WTC11 (cell line): ENCODE measurements at regions not wholly inside any gene's neighbourhood (a gene's known extent, or its start where the extent isn't known, plus 50 kb on each side); places are given as distances from the start of the nearest gene placed in this dataset.

ENCODE experiments used
- ATAC-seq: fragments of 200-7000 bp; cut with Tn5 transposase; 2 replicates; pipeline ENCODE4 v1.10.0; 2021; ENCODE audit warnings: mild to moderate bottlenecking, moderate library complexity
- CTCF ChIA-PET: fragments of 300-600 bp; sonication (Branson Sonifier 250); formaldehyde crosslinking; loops from one replicate; lab custom pipeline; 2021; ENCODE audit warnings: antibody characterized with exemption; lab: Charles Lee
- POLR2A ChIA-PET: fragments of 350-600 bp; sonication (Branson Sonifier 250); formaldehyde crosslinking; loops from one replicate; lab custom pipeline; 2021; ENCODE audit warnings: antibody characterized with exemption; lab: Charles Lee
- DNase-seq: peaks from one replicate; pipeline ENCODE4 v3.0.0; 2021; ENCODE audit warnings: low spot score
- H3K27ac Mint-ChIP-seq: 2 replicates; pipeline ENCODE4 v1.8.0; 2021; ENCODE audit warnings: mixed read lengths
- H3K27me3 Mint-ChIP-seq: 2 replicates; pipeline ENCODE4 v1.8.0; 2021; ENCODE audit warnings: low read depth, mild to moderate bottlenecking, moderate library complexity, mixed read lengths
- H3K36me3 Mint-ChIP-seq: 2 replicates; pipeline ENCODE4 v1.8.0; 2021; ENCODE audit warnings: mixed read lengths
- H3K4me1 Mint-ChIP-seq: 2 replicates; pipeline ENCODE4 v1.8.0; 2022; ENCODE audit warnings: mixed read lengths
- H3K4me3 Mint-ChIP-seq: 2 replicates; pipeline ENCODE4 v1.8.0; 2021; ENCODE audit warnings: mild to moderate bottlenecking, moderate library complexity, mixed read lengths
- H3K9me3 Mint-ChIP-seq: 2 replicates; pipeline ENCODE4 v1.8.0; 2021; ENCODE audit warnings: mixed read lengths
- AR ChIP-seq: fragments of 250-450 bp; sonication (Bioruptor Pico); IDR thresholded peaks from 2 replicates; pipeline ENCODE4 v1.9.0; 2021; ENCODE audit warnings: mild to moderate bottlenecking
- CREM ChIP-seq: sonication (generic); formaldehyde crosslinking; IDR thresholded peaks from 2 replicates; pipeline ENCODE4 v1.8.1; 2022; ENCODE audit warnings: mild to moderate bottlenecking, missing genetic modification reagents, moderate library complexity
- CTCF ChIP-seq: fragments of 200-600 bp; IDR thresholded peaks from 2 replicates; pipeline ENCODE4 v1.8.0; 2022; ENCODE audit warnings: antibody characterized with exemption
- E2F1 ChIP-seq: sonication (generic); formaldehyde crosslinking; IDR thresholded peaks from 2 replicates; pipeline ENCODE4 v1.8.0; 2022; ENCODE audit warnings: mild to moderate bottlenecking, missing genetic modification reagents
- ERG ChIP-seq: fragments of 250-450 bp; sonication (Bioruptor Pico); IDR thresholded peaks from 2 replicates; pipeline ENCODE4 v1.8.0; 2021; ENCODE audit warnings: mild to moderate bottlenecking
- ESRRA ChIP-seq: sonication (generic); formaldehyde crosslinking; IDR thresholded peaks from 2 replicates; pipeline ENCODE4 v1.8.1; 2022; ENCODE audit warnings: mild to moderate bottlenecking, missing genetic modification reagents, borderline replicate concordance
- GABPB1 ChIP-seq: sonication (generic); formaldehyde crosslinking; IDR thresholded peaks from 2 replicates; pipeline ENCODE4 v1.8.1; 2023; ENCODE audit warnings: mild to moderate bottlenecking, missing genetic modification reagents
- HMGXB4 ChIP-seq: sonication (generic); formaldehyde crosslinking; IDR thresholded peaks from 2 replicates; pipeline ENCODE4 v1.8.1; 2023; ENCODE audit warnings: mild to moderate bottlenecking, moderate library complexity, missing genetic modification reagents
- NFE2L1 ChIP-seq: sonication (generic); formaldehyde crosslinking; IDR thresholded peaks from 2 replicates; pipeline ENCODE4 v1.8.1; 2023; ENCODE audit warnings: missing genetic modification reagents
- NR2C2 ChIP-seq: sonication (generic); formaldehyde crosslinking; IDR thresholded peaks from 2 replicates; pipeline ENCODE4 v1.8.0; 2022; ENCODE audit warnings: mild to moderate bottlenecking, missing genetic modification reagents
- PRDM15 ChIP-seq: sonication (generic); formaldehyde crosslinking; IDR thresholded peaks from 2 replicates; pipeline ENCODE4 v1.8.0; 2022; ENCODE audit warnings: missing genetic modification reagents
- PREB ChIP-seq: sonication (generic); formaldehyde crosslinking; IDR thresholded peaks from 2 replicates; pipeline ENCODE4 v1.8.1; 2022; ENCODE audit warnings: mild to moderate bottlenecking, missing genetic modification reagents, moderate library complexity, borderline replicate concordance
- PRRX2 ChIP-seq: fragments of 250-450 bp; sonication (Bioruptor Pico); IDR thresholded peaks from 2 replicates; pipeline ENCODE4 v1.8.0; 2021; ENCODE audit warnings: mild to moderate bottlenecking
- RORB ChIP-seq: fragments of 250-450 bp; sonication (Bioruptor Pico); IDR thresholded peaks from 2 replicates; pipeline ENCODE4 v1.9.0; 2021; ENCODE audit warnings: mild to moderate bottlenecking
- STAT6 ChIP-seq: sonication (generic); formaldehyde crosslinking; conservative IDR thresholded peaks from 2 replicates; pipeline ENCODE4 v1.8.1; 2023; ENCODE audit warnings: mild to moderate bottlenecking, low read depth, missing genetic modification reagents, moderate library complexity
- TCF7 ChIP-seq: sonication (generic); formaldehyde crosslinking; IDR thresholded peaks from 2 replicates; pipeline ENCODE4 v1.8.0; 2022; ENCODE audit warnings: mild to moderate bottlenecking, low read depth, missing genetic modification reagents, moderate library complexity
- ZBTB21 ChIP-seq: sonication (generic); formaldehyde crosslinking; IDR thresholded peaks from 2 replicates; pipeline ENCODE4 v1.8.1; 2023; ENCODE audit warnings: mild to moderate bottlenecking, missing genetic modification reagents, borderline replicate concordance
- ZMAT4 ChIP-seq: fragments of 250-450 bp; sonication (Bioruptor Pico); IDR thresholded peaks from 2 replicates; pipeline ENCODE4 v1.9.0; 2021; ENCODE audit warnings: mild to moderate bottlenecking
- ZNF121 ChIP-seq: sonication (generic); formaldehyde crosslinking; IDR thresholded peaks from 2 replicates; pipeline ENCODE4 v1.8.0; 2023; ENCODE audit warnings: missing genetic modification reagents

- no peak for TF ChIP-seq CTCF
- no peak for TF ChIP-seq AR
- no peak for TF ChIP-seq CREM (CRISPR knock-in tag)
- no peak for TF ChIP-seq PREB (CRISPR knock-in tag)
- TF ChIP-seq PRRX2 (CRISPR knock-in tag) = no peak
- no peak for TF ChIP-seq ZMAT4 (CRISPR knock-in tag)
- no peak for TF ChIP-seq NFE2L1
- no peak for TF ChIP-seq TCF7 (CRISPR knock-in tag)
- TF ChIP-seq ZBTB21 (CRISPR knock-in tag) = no peak
- no peak for TF ChIP-seq STAT6
- no peak for TF ChIP-seq ESRRA (CRISPR knock-in tag)
Measured at GRCh38 chr2:217444932-217445331, 557.9 kb downstream of the TNS1 start (continued).

GRCh38 chr2:217444509-217444908, 558.3 kb downstream of the TNS1 start:
- H3K27me3 Mint-ChIP-seq = no peaks in the 10 kb centered on the region; the same call in 1 of the 2 replicates
- no peak for TF ChIP-seq RORB
- no peak for TF ChIP-seq GABPB1 (CRISPR knock-in tag)
- TF ChIP-seq ZNF121 = no peak
- no peak for TF ChIP-seq HMGXB4
- no peak for TF ChIP-seq TCF7 (CRISPR knock-in tag)
- TF ChIP-seq NR2C2 (CRISPR knock-in tag) = no peak
- no peak for TF ChIP-seq ZMAT4 (CRISPR knock-in tag)
- TF ChIP-seq E2F1 = no peak
- no peak for TF ChIP-seq PRDM15
- no peak for TF ChIP-seq ERG (CRISPR knock-in tag)
- DNase-seq = no peak
- POLR2A ChIA-PET = no interaction called here
- H3K4me3 Mint-ChIP-seq = no peak overlapping the region
- CTCF ChIA-PET = interaction anchor here (1.1 kb wide), 1 partner anchor 24 kb away, joined by 3 read pairs; no protein-coding TSS in a partner anchor
- ATAC-seq = no peak
- H3K36me3 Mint-ChIP-seq = no peaks in the 10 kb centered on the region
- peaks cover 12% of the 10 kb centered on the region for H3K9me3 Mint-ChIP-seq
- H3K4me1 Mint-ChIP-seq = 0 out of 2 replicates have a peak, but pooled peaks cover 2% of the 10 kb centered on the region
- H3K27ac Mint-ChIP-seq = no peak overlapping the region
